ENCODE measurements at regions not wholly inside any gene's neighbourhood (a gene's known extent, or its start where the extent isn't known, plus 50 kb on each side); places are given as distances from the start of the nearest gene placed in this dataset.

GRCh38 chr17:56648321-56648720 lies 54.8 kb downstream of the NOG start:
- TF ChIP-seq, protein P1, sequence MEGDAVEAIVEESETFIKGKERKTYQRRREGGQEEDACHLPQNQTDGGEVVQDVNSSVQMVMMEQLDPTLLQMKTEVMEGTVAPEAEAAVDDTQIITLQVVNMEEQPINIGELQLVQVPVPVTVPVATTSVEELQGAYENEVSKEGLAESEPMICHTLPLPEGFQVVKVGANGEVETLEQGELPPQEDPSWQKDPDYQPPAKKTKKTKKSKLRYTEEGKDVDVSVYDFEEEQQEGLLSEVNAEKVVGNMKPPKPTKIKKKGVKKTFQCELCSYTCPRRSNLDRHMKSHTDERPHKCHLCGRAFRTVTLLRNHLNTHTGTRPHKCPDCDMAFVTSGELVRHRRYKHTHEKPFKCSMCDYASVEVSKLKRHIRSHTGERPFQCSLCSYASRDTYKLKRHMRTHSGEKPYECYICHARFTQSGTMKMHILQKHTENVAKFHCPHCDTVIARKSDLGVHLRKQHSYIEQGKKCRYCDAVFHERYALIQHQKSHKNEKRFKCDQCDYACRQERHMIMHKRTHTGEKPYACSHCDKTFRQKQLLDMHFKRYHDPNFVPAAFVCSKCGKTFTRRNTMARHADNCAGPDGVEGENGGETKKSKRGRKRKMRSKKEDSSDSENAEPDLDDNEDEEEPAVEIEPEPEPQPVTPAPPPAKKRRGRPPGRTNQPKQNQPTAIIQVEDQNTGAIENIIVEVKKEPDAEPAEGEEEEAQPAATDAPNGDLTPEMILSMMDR (conservative IDR thresholded peaks at IDR 0.05; ENCODE audit: low read depth, low read length) = no peak
- no peak for DNase-seq (ENCODE audit: low read depth)
- no peak overlapping the region for H3K4me3 ChIP-seq (ENCODE audit: low read depth, low read length)

DNA sequence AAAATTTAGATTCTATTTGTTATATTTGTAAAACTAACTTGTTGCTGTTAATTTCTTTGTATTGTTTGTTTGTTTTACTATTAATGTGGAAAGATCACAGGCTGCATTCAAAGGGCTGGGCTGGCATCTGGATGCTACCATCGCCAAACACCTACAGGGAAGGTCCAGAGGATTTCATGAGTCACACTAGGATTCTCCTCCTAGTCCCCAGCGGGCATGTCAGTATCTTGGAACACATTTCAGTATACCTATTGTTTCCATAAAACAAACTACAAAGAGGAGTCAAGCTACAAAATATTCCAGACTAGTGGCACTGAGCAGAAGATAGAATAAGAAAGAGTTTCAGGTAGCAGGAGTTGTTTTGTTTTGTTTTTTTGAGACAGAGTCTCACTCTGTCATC lies 55.3 kb downstream of the NOG start:
- H3K4me3 ChIP-seq (ENCODE audit: low read depth, low read length) = no peak overlapping the region
- TF ChIP-seq, protein P1 (conservative IDR thresholded peaks at IDR 0.05; ENCODE audit: low read depth, low read length) = no peak
- no peak for DNase-seq (ENCODE audit: low read depth)

DNA sequence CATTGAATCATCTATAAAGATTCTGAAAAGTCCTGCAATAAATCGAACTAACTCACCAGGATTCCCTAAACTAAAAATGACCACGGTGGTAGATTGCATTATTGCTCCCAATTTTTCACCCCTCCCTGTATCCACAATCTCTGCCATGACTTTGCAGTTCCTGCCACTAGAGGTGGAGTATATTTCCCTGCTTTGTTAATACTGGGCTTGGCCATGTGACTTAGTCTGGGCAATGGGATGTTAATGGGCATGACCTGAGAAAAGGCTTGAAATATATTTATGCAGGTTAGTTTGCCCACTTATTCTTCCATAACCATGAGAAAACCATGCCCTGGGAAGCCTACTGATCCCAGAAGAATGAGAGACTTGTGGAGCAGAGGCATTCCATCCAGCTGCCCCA lies 59.1 kb downstream of the NOG start:
- no peak for DNase-seq (ENCODE audit: low read depth)
- H3K4me3 ChIP-seq (ENCODE audit: low read depth, low read length) = no peak overlapping the region
- TF ChIP-seq, protein P1 (conservative IDR thresholded peaks at IDR 0.05; ENCODE audit: low read depth, low read length) = no peak

DNA sequence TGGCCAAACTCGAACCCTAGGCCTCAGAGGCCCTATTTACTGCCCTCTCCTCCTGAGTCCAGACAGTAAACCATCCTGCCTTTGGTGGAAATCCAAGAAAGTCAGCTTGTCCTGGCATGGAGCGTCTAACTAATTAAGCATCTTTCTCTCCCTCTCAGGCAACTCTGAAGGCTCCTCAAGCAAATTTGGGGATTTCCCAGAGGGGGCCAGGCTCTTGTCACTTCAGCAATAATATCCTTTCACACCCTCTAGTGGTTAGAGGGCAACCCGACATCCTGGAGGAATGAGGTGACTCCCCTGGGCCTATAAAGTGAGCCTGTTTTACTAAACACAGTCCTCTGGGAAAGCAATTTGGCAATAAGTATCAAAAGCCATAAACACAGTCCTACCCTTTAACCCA lies 60.4 kb downstream of the NOG start:
- H3K4me3 ChIP-seq (ENCODE audit: low read depth, low read length) = no peak overlapping the region
- TF ChIP-seq, protein P1 (conservative IDR thresholded peaks at IDR 0.05; ENCODE audit: low read depth, low read length) = peak; percentile 74
- peak; percentile 12 for DNase-seq (ENCODE audit: low read depth)

GRCh38 chr17:56656701-56657327 lies 63.3 kb downstream of the NOG start:
- DNase-seq (ENCODE audit: low read depth) = no peak
- H3K4me3 ChIP-seq (ENCODE audit: low read depth, low read length) = no peak overlapping the region
- TF ChIP-seq, protein P1 (conservative IDR thresholded peaks at IDR 0.05; ENCODE audit: low read depth, low read length) = no peak

- TF ChIP-seq, protein P1 (conservative IDR thresholded peaks at IDR 0.05; ENCODE audit: low read depth, low read length) = no peak
- no peak for DNase-seq (ENCODE audit: low read depth)
- H3K4me3 ChIP-seq (ENCODE audit: low read depth, low read length) = no peak overlapping the region
Measured at GRCh38 chr17:56658648-56659047, 65.1 kb downstream of the NOG start.

DNA sequence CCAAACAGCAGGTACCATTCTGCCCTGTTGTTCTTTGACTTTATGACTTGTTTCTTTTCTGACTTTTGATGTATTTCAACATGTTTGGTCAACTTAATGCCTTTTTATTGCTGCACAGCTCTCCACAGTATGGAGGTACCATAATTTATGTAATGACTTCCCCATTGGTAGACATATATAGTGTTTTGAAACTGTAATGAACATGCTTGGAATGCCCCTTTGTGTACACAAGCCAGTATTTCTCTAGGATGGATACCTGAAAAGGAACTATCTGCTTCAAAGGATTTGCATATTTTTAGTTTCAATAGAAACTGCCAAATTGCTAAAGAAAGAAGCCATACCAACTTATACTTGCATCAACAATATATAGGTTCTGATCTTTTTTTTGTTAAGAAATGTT lies 66.1 kb downstream of the NOG start:
- no peak for DNase-seq (ENCODE audit: low read depth)
- TF ChIP-seq, protein P1 (conservative IDR thresholded peaks at IDR 0.05; ENCODE audit: low read depth, low read length) = no peak
- no peak overlapping the region for H3K4me3 ChIP-seq (ENCODE audit: low read depth, low read length)

Measured in epithelial cell of proximal tubule (primary cell).